ENCODE measurements at regions not wholly inside any gene's neighbourhood (a gene's known extent, or its start where the extent isn't known, plus 50 kb on each side); places are given as distances from the start of the nearest gene placed in this dataset.

DNA sequence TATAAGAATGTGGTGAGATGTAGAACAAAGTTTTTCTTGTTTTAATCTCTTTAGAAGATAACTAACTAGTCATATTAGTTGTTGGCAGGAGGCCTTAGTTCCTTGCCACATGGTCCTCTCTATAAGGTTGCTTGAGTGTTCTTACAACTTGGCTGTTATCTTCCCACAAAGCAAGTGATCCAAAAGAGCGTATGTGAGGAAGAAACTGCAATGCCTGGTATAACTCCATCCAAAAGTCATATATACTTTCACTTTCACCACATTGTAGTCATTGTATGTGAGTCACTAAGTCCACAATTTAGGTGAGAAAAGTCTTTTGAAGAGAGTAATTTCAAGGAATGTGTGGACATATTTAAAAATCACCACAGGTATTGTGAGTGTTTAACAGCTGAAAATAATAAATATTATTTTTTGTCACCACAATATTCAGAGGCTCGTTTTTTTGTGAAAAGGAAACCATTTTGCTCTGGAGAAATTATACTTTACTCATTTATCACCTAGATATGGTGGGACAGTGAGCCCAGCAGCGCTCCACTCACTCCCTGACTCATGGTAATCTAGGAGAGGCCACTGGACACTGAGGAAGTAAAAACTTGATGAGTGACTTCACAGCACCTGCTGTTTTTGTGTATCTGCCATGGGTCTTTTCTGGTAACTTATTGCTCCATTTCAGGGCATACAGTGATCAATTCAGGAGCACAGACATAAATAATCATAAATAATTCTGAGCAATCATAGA is 369.4 kb upstream of the NDST3 start:
- Histone ChIP-seq H3K27me3 (no peaks in the 10 kb centered on the region), H3K27ac (no peak overlapping the region), H3K9me3 (no peaks in the 10 kb centered on the region), H3K36me3 (no peaks in the 10 kb centered on the region), H3K4me3 (no peak overlapping the region), H3K4me1 (no peaks in the 10 kb centered on the region)
- DNase-seq = no peak
- TF ChIP-seq, protein P1, sequence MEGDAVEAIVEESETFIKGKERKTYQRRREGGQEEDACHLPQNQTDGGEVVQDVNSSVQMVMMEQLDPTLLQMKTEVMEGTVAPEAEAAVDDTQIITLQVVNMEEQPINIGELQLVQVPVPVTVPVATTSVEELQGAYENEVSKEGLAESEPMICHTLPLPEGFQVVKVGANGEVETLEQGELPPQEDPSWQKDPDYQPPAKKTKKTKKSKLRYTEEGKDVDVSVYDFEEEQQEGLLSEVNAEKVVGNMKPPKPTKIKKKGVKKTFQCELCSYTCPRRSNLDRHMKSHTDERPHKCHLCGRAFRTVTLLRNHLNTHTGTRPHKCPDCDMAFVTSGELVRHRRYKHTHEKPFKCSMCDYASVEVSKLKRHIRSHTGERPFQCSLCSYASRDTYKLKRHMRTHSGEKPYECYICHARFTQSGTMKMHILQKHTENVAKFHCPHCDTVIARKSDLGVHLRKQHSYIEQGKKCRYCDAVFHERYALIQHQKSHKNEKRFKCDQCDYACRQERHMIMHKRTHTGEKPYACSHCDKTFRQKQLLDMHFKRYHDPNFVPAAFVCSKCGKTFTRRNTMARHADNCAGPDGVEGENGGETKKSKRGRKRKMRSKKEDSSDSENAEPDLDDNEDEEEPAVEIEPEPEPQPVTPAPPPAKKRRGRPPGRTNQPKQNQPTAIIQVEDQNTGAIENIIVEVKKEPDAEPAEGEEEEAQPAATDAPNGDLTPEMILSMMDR (IDR thresholded peaks at IDR 0.05) = no peak
- no peak for TF ChIP-seq POLR2A (IDR thresholded peaks at IDR 0.05)

DNA sequence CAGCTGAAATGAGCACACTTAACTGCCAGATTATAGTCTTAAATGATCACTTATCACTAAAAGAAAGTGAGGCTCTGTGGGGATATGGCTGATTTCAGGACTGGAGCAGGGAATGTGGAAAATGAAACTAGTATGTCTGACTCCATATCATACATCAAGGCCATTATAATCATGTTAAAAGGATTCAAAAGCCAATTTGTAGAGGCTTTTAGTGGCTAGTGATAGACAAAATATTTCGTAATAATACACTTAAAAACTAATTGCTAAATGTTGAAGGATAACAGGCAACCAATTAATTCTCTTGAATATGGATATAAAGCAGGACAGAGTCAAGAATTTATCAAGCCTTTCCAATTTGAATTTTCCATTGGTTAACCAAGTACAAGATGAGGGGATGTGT is 358.1 kb upstream of the NDST3 start:
- DNase-seq = no peak
- no peak overlapping the region for H3K27ac ChIP-seq
- H3K27me3 ChIP-seq = no peaks in the 10 kb centered on the region
- no peaks in the 10 kb centered on the region for H3K4me1 ChIP-seq
- H3K4me3 ChIP-seq = no peak overlapping the region
- H3K36me3 ChIP-seq = no peaks in the 10 kb centered on the region
- TF ChIP-seq, protein P1 (IDR thresholded peaks at IDR 0.05) = no peak
- no peak for TF ChIP-seq POLR2A (IDR thresholded peaks at IDR 0.05)
- no peaks in the 10 kb centered on the region for H3K9me3 ChIP-seq

DNA sequence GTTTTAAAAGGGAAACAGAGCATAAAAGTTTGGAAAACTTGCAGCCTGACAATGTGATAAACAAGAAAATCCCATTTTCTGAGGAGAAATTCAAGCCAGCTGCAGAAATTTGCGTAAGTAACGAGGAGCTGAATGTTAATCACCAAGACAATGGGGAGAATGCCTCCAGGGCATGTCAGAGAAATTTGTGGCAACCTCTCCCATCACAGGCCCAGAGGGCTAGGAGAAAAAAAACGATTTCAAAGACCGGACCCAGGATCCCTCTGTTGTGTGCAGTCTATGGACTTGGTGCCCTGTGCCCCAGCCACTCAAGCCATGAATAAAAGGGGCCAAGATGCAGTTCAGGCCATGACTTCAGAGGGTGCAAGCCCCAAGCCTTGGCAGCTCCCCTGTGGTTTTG is 355.4 kb upstream of the NDST3 start:
- Histone ChIP-seq H3K27ac (no peak overlapping the region), H3K4me3 (no peak overlapping the region), H3K36me3 (no peaks in the 10 kb centered on the region), H3K9me3 (no peaks in the 10 kb centered on the region), H3K27me3 (no peaks in the 10 kb centered on the region), H3K4me1 (no peaks in the 10 kb centered on the region)
- no peak for DNase-seq
- TF ChIP-seq POLR2A (IDR thresholded peaks at IDR 0.05) = no peak
- TF ChIP-seq, protein P1 (IDR thresholded peaks at IDR 0.05) = no peak

DNA sequence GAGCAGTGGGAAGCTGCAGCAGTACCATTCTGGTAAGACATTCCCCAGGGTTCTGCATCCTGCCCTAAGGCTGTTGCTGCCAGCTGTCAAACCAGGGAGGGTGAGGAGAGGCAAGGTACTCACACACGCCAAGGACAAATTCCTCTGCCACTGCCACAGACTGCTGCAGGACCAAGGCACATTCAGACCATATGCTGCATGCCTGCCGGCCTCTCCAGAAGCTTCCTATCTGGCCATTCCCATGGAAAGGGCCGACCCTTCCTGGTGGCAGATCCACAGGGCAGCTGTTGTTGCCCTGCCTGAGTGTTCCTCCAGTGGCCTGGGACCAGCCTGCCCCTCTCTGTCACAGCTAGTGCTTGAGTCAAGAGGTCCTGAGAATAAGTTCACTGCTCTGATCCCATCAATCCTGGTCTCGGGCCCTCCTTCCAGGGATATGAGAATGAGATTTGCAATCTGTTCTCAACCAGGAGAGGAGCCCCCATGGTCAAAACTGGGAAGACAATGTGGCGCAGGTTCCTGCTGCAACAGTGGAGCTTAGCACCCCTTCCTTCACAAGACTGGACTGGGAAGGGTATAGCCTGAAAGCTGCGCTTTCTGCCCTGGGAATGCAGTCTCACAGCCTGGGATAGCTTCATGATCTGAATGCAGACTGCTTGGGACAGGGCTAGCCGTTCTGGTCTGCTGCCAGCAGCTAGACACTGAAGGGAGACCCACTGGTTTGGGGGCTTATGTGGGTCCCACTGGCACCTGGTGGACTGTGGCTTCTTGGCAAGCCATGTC is 342.5 kb upstream of the NDST3 start:
- no peaks in the 10 kb centered on the region for H3K27me3 ChIP-seq
- no peaks in the 10 kb centered on the region for H3K9me3 ChIP-seq
- no peak for DNase-seq
- H3K27ac ChIP-seq = no peak overlapping the region
- H3K4me1 ChIP-seq = no peaks in the 10 kb centered on the region
- no peaks in the 10 kb centered on the region for H3K36me3 ChIP-seq
- no peak for TF ChIP-seq POLR2A (IDR thresholded peaks at IDR 0.05)
- TF ChIP-seq, protein P1 (IDR thresholded peaks at IDR 0.05) = no peak
- H3K4me3 ChIP-seq = no peak overlapping the region

DNA sequence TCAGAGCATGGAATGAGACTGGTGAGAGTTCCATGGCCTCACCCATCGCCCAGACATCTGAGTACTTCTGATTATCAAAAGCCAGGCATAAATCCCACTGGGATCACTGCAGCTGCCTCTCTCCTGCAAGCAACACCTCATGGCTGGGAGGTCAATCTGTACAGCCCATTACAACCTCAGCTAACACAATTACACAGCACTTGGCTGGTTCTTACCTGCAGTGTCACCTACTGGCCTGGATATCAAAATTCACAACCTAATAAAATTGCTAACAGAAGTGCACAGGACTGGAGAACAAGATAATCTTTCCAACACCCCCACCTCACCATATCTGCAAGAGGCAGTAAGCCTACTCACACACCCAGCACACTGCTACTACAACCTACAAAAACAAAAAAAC is 341.7 kb upstream of the NDST3 start:
- no peak for DNase-seq
- Histone ChIP-seq H3K27me3 (no peaks in the 10 kb centered on the region), H3K4me1 (no peaks in the 10 kb centered on the region)

More for the DNA sequence above, 341.7 kb upstream of the NDST3 start:
- no peak overlapping the region for H3K27ac ChIP-seq
- H3K9me3 ChIP-seq = no peaks in the 10 kb centered on the region
- TF ChIP-seq, protein P1 (IDR thresholded peaks at IDR 0.05) = peak in 1 of 6 experiments; percentile 11
- no peak for TF ChIP-seq POLR2A (IDR thresholded peaks at IDR 0.05)
- no peaks in the 10 kb centered on the region for H3K36me3 ChIP-seq
- no peak overlapping the region for H3K4me3 ChIP-seq

Data from Peyer's patch (tissue), 4 donors.